ENCODE measurements at regions not wholly inside any gene's neighbourhood (a gene's known extent, or its start where the extent isn't known, plus 50 kb on each side); places are given as distances from the start of the nearest gene placed in this dataset.

GRCh38 chr6:139648430-139649000 is 274.1 kb upstream of the CITED2 start (continued):
- TF ChIP-seq PURB (CRISPR knock-in tag; IDR thresholded peaks at IDR 0.05; ENCODE audit: low read depth) (no peak), SOX6 (IDR thresholded peaks at IDR 0.05) (peak; percentile 95), THRAP3 (IDR thresholded peaks at IDR 0.05; ENCODE audit: borderline replicate concordance) (no peak), MXI1 (IDR thresholded peaks at IDR 0.05; ENCODE audit: low read depth, low read length) (no peak), HDGF (IDR thresholded peaks at IDR 0.05) (no peak), E2F5 (CRISPR knock-in tag; IDR thresholded peaks at IDR 0.05) (no peak), KAT2B (IDR thresholded peaks at IDR 0.05; ENCODE audit: low read depth, low read length) (no peak), PTBP1 (IDR thresholded peaks at IDR 0.05; ENCODE audit: low read depth, low read length) (no peak), STAT5A (IDR thresholded peaks at IDR 0.05; ENCODE audit: borderline replicate concordance, low read length) (peak; percentile 90), ILK (tag; IDR thresholded peaks at IDR 0.05; ENCODE audit: borderline replicate concordance, low read depth) (no peak), SPI1 (IDR thresholded peaks at IDR 0.05; ENCODE audit: borderline replicate concordance, low read depth, low read length) (peak; percentile 77; the same call in 1 of the 2 replicates), PTRF (tag; IDR thresholded peaks at IDR 0.05) (no peak), BHLHE40 (IDR thresholded peaks at IDR 0.05; ENCODE audit: low read length) (no peak; the same call in 1 of the 2 replicates), ZFP30 (CRISPR knock-in tag; IDR thresholded peaks at IDR 0.05; ENCODE audit: borderline replicate concordance) (no peak), ZNF398 (CRISPR knock-in tag; IDR thresholded peaks at IDR 0.05) (no peak), NFE2 (IDR thresholded peaks at IDR 0.05; ENCODE audit: low read depth) (peak; percentile 58; the same call in 1 of the 2 replicates), ATF1 (CRISPR knock-in tag; IDR thresholded peaks at IDR 0.05) (no peak), ATF1 (tag; IDR thresholded peaks at IDR 0.05) (peak; percentile 75), NFIC (IDR thresholded peaks at IDR 0.05) (peak; percentile 87), ARID2 (IDR thresholded peaks at IDR 0.05) (no peak; the same call in 1 of the 2 replicates), FOXJ2 (tag; IDR thresholded peaks at IDR 0.05) (peak; percentile 59), DMBX1 (CRISPR knock-in tag; IDR thresholded peaks at IDR 0.05; ENCODE audit: borderline replicate concordance) (peak; percentile 88)
- TF ChIP-seq, protein P1, sequence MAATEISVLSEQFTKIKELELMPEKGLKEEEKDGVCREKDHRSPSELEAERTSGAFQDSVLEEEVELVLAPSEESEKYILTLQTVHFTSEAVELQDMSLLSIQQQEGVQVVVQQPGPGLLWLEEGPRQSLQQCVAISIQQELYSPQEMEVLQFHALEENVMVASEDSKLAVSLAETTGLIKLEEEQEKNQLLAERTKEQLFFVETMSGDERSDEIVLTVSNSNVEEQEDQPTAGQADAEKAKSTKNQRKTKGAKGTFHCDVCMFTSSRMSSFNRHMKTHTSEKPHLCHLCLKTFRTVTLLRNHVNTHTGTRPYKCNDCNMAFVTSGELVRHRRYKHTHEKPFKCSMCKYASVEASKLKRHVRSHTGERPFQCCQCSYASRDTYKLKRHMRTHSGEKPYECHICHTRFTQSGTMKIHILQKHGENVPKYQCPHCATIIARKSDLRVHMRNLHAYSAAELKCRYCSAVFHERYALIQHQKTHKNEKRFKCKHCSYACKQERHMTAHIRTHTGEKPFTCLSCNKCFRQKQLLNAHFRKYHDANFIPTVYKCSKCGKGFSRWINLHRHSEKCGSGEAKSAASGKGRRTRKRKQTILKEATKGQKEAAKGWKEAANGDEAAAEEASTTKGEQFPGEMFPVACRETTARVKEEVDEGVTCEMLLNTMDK (IDR thresholded peaks at IDR 0.05; ENCODE audit: borderline replicate concordance, insufficient read depth, low read depth, low read length, poor library complexity, severe bottlenecking), result no peak
- TF ChIP-seq, protein P2, sequence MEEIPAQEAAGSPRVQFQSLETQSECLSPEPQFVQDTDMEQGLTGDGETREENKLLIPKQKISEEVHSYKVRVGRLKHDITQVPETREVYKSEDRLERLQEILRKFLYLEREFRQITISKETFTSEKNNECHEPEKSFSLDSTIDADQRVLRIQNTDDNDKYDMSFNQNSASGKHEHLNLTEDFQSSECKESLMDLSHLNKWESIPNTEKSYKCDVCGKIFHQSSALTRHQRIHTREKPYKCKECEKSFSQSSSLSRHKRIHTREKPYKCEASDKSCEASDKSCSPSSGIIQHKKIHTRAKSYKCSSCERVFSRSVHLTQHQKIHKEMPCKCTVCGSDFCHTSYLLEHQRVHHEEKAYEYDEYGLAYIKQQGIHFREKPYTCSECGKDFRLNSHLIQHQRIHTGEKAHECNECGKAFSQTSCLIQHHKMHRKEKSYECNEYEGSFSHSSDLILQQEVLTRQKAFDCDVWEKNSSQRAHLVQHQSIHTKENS (CRISPR knock-in tag; IDR thresholded peaks at IDR 0.05), result no peak
- TF ChIP-seq, protein P3, sequence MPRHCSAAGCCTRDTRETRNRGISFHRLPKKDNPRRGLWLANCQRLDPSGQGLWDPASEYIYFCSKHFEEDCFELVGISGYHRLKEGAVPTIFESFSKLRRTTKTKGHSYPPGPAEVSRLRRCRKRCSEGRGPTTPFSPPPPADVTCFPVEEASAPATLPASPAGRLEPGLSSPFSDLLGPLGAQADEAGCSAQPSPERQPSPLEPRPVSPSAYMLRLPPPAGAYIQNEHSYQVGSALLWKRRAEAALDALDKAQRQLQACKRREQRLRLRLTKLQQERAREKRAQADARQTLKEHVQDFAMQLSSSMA (CRISPR knock-in tag; IDR thresholded peaks at IDR 0.05), result no peak

Measured in K562 (cell line).